ENCODE measurements at regions not wholly inside any gene's neighbourhood (a gene's known extent, or its start where the extent isn't known, plus 50 kb on each side); places are given as distances from the start of the nearest gene placed in this dataset.
"Not testable (repeated sequence)": the region's sequence is repeated elsewhere in the genome, so short reads cannot be mapped to it uniquely, and the experiment has no call there.

GRCh38 chr2:167328808-167329207 is 440.5 kb downstream of the XIRP2 start:
- TF ChIP-seq CTCF (IDR thresholded peaks at IDR 0.05; ENCODE audit: poor library complexity, severe bottlenecking); EP300 (conservative IDR thresholded peaks at IDR 0.05; ENCODE audit: poor library complexity, severe bottlenecking); REST (IDR thresholded peaks at IDR 0.05; ENCODE audit: borderline replicate concordance); POLR2AphosphoS5 (IDR thresholded peaks at IDR 0.05); TAF1 (IDR thresholded peaks at IDR 0.05; ENCODE audit: low read depth); RAD21 (conservative IDR thresholded peaks at IDR 0.05); EZH2 (IDR thresholded peaks at IDR 0.05; ENCODE audit: borderline replicate concordance, insufficient read depth, low read length, poor library complexity, severe bottlenecking); SMC3 (conservative IDR thresholded peaks at IDR 0.05; ENCODE audit: poor library complexity); MXI1 (conservative IDR thresholded peaks at IDR 0.05; ENCODE audit: poor library complexity, severe bottlenecking): not testable (repeated sequence)

All from neural cell (in vitro differentiated cells).